Skin of body (tissue), 1 donor: ENCODE measurements at regions not wholly inside any gene's neighbourhood (a gene's known extent, or its start where the extent isn't known, plus 50 kb on each side); places are given as distances from the start of the nearest gene placed in this dataset.

Experiments used
- DNase-seq: peaks from one replicate; lab custom pipeline; 2025; lab: John Stamatoyannopoulos, UW

DNA sequence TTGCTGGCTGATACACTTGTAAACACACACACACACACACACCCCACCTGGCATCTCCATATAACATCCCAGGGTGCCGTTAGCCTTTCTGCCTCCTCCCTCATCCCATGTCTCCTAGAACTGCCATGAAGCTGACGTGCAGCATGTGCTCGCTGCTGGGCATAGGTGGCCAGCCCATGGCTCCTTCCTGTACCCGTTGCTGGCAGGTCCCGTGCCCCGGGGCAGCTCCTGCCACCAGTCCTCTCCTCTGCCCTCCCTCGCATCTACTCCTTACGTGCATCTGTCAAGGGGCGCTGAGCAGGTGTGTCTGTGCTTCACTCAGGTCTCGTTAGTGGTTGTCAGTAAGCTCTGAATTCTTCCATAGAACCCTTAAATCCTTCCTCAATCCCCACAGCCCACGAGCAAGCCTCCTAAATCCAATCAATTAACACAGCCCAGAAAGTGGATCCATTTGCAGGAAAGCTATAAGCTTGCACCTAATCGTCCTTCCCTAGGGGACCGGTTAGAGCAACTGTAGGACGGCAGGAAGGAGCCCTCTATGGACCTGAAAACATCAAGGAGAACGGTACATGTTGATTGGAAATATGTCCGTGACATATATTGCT lies 218.1 kb upstream of the FOXF1 start:
- DNase-seq: no peak

DNA sequence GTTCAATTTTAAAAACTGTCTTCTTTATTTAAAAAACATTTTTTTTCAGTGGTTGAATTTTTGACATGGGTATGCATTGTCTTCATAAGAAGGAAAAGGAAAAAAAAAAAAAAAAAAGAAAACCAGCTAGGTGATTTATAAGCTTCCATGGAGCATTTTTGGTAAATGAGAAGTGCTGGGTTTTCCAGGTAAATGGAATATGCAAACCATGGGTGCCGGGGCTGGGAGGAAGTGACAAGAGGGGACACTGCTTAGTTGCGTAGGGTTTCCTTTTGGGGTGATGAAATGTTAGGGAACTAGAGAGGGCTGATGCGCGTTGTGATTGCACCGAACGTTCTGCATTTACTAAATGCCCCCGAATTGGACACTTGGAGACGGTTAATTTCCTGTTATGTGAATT lies 217.4 kb upstream of the FOXF1 start:
- no peak for DNase-seq

DNA sequence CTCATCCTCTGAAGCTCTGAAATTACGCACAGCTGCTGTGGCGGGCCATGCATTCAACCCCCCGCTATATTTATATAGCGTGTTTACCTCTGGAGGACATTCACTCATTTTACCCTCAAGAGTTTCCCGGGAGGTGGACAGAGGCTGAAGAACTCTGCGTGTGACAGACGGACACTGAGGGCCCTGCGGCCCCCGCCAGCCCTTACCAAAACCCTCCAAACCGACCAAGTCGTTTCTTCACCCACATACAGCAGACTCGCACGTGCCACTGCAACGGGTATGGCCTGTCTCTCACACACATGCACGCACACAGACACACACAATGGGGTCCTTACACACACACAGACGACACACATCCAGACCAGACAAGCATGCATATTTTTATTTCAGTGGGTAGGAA lies 216.4 kb upstream of the FOXF1 start:
- DNase-seq: no peak

- no peak for DNase-seq
Observed at GRCh38 chr16:86294535-86295196, 215.7 kb upstream of the FOXF1 start.

DNA sequence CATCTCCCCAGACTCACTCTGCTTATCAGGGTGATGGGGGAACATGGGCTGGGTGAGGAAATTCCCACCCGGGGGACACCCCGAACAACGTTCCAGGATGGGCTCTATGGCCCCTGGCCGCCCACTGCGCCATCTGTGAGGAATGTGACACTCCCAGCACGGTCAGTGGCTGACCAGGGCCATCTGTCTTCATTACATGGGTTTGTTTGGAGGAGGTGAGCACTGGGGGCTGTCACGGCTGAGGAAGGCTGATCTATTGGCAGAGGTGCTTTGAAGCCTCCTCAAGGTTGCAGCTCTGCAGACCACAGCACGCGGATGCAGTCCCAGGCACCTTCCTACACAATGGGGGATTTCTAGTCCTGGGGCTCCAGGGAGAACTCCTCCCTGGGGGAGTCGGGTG lies 214.1 kb upstream of the FOXF1 start:
- no peak for DNase-seq

DNA sequence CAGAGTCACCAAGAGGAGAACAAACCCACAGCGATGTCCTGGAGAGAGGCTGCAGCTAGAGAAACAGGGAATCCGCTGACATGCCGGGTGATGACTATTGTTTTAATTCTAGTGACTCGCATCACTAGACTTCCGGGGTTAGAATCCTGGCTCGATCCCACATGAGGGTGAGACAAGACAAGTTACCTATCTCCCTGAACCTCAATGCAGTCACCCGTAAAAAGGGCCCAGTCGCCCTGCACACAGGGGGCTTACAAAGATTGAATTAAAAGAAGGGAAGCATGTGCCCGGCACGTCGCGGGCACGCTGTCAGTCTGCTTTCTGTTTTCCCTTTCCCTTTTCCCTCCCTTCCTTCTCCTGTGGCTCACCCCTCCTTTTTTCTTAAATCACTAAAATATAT lies 212.9 kb upstream of the FOXF1 start:
- DNase-seq: no peak

DNA sequence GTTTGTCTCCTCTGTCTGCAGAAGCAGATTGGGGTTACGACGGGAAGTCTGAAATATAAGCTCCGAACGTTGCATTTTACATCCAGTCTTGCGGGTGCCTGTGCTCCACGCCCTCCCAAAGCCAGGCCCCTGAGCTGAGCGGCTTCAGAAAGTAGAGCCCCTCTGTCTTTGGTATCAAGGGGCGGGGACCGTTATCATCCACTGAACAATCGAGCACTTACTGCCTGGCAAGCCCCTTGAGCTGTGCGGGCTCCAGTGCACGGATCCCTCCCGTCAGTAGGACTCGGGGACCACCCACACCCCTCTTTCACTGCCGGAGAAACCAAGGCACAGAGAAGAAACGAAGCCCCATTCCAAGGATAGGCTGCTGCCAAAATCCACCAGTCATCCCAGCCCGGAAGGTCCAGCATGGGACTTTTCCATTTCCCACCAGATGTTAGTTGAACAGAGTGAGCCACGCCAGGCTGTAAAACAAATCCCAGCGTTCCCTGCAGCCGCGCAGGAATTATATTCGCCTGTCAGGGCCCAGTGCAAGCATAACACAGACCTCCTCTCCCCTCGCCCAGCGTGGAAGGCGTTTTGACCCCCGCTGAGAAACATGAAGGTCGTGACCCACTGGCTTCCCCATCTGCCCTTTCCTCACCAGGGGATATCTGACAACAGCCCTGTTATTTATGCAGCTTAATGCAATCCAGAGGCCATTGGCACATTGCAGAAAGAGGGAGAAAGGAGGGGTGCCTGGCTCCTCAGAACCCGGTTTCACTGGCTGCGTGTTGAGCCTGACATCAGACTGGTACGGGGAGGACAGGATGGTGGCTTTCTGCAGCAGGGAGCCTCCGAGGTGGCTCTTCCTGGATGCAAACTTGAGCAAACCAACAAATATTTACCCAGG lies 212.2 kb upstream of the FOXF1 start:
- DNase-seq: no peak

GRCh38 chr16:86298758-86299134 lies 211.6 kb upstream of the FOXF1 start:
- DNase-seq: no peak

- DNase-seq: no peak
Observed at GRCh38 chr16:86299882-86300610, 210.3 kb upstream of the FOXF1 start.

DNA sequence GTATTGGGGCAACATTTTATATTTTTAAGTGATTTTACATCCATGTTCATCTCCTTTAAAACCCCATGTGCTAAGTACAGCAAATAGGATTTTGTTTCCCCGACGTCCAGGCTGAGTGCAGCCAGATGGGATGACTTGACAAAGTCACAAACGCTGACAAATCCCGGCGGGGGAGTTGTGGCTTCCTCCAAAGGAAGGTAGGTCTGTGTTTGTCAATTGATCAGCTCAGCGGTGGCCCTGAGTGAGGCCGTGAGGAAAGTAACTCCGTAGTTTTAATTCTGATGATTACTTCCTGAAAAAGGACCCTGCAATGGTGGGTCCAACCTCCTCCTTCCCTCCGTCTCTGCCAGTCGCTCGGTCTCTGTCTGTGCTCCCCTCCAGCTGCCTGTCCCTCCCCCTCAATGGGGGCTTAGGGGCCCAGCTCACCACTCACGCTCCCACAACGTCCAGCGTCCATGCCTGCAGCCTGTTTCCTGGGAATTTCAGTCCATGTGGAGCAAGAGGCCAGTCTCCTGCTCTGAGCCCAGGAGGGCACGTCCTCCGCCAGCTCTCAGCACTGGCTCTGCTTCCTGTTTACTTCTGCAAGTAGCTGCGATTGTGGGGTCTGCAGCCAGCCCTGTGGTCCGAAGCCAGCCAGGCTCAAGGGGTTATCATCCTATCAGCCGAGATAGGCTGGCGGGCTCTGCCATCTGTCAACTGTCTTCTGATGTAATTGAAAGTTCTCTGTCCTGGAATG lies 209.4 kb upstream of the FOXF1 start:
- DNase-seq: no peak

DNA sequence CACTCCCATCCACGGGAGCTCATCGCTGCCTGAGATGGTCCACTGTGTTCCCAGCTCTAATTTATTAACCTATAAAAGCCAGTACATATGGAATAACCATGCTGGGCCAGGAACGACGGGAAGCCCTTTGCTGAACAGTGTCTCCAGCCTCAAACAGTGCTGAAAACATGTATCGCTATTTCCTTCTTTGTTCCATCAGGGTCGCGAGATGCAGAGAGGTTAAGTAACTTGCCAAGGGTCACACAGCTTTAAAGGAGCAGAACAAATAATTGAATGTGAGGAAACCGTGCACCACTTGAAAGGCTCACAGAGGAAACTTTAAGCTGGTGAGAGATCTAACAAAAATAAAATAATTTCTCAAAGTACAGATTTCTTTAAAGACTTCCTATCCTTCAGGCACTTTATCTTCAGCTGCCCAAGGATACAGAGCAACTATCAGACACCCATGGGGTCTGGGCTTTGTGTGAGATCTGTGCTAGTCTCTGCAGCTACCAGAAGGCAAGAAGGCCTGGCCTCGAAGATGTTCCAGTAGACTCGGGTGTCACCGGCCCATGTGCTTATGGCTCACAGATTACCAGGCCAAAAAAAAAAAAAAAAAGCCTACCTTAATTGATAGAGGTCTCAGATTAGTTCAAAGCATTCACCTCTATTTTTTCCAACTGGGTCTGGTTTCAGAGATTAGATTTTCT lies 207.8 kb upstream of the FOXF1 start:
- DNase-seq: no peak

GRCh38 chr16:86303787-86304678 lies 206.3 kb upstream of the FOXF1 start:
- no peak for DNase-seq

GRCh38 chr16:86304868-86305267 lies 205.5 kb upstream of the FOXF1 start:
- no peak for DNase-seq

GRCh38 chr16:86305440-86305839 lies 204.9 kb upstream of the FOXF1 start:
- DNase-seq: no peak

DNA sequence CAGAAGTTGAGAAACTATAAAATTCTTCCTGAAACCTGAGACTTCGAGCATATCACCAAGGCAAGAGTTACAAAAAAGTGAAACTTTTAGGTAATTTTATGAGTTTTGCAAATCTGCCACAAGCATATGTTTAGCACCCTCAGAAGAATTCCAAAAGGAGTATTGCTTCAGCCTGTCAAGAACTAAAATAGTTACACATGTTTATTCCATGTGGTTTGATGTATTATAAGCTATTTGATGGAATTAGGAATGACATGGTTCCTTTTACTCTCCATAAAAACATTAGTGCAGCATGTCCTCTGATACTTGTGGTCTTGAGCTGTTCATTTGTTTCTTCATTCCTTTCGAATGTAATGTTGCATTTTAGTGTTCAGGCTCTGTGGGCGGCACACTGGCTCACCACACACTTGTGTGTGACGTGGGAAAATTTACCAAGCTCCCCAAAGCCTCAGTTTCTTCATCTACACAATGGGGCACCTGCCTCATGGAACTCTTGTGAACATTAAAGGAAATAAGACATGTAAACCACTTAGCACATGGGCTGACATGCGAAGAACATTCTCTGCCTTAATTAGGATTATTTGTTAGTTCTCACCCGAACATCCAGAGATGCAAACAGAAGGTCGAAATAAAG lies 204.2 kb upstream of the FOXF1 start:
- DNase-seq: peak; percentile 29

GRCh38 chr16:86306811-86307513 lies 203.4 kb upstream of the FOXF1 start:
- DNase-seq: no peak

DNA sequence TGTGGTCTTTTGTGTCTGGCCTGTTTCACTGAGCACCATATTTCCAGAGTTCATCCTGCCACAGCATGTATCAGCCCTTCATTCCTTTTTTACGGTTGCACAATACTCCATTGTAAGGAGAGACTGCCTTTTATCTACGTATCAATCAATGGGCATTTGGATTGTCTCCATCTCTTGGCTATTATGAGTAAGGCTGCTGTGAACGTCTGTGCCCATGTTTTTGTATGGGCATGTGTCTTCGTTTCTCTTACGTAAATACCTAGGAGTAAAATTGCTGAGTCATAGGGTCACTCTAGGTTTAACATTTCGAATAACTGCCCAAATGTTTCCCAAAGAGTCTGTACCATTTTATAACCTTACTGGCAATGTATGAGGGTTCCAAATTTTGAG lies 202.8 kb upstream of the FOXF1 start:
- DNase-seq: no peak

- no peak for DNase-seq
Observed at GRCh38 chr16:86308514-86308913, 201.8 kb upstream of the FOXF1 start.

DNA sequence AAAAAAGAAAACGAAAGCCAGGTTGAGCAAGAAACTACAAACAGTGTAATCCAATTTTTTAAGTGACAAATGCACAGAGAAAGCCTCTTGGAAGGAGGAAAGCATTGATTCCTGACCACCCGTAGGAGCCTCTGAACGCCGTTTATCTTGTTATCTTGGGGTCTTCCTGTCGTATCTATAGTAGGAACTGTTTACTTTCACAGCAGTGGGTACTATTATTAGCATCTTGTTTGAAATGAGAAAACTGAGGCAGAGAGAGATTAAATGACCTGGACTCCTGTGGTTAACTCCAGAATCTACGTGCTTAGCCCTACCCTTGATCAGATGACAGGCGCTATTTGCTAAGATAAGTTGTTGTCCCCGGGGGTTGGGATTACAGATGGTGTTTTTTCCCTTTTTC lies 196.7 kb upstream of the FOXF1 start:
- DNase-seq: no peak
